ENCODE measurements at regions not wholly inside any gene's neighbourhood (a gene's known extent, or its start where the extent isn't known, plus 50 kb on each side); places are given as distances from the start of the nearest gene placed in this dataset.
"Not testable (repeated sequence)": the region's sequence is repeated elsewhere in the genome, so short reads cannot be mapped to it uniquely, and the experiment has no call there.

DNA sequence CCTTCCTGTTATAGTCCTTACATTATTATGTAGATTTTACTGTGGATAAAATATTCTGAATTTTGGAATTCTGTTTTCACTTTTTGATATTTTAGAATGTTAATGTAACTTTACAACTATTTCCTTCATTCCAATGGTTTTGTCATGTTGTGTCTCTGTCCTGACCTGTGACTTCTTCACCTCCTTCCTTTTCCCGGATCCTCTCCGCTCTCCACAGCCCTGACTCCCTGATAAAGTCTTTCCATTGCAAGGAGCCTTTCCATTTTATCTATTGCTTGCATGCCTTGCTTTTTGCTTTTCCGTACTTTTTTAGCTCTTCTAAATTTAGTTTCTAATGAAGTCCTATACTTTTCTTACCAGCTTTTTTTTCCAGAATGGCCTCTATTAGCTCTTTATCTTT lies 117.6 kb upstream of the ARRDC3 start:
- DNase-seq: no peak

DNA sequence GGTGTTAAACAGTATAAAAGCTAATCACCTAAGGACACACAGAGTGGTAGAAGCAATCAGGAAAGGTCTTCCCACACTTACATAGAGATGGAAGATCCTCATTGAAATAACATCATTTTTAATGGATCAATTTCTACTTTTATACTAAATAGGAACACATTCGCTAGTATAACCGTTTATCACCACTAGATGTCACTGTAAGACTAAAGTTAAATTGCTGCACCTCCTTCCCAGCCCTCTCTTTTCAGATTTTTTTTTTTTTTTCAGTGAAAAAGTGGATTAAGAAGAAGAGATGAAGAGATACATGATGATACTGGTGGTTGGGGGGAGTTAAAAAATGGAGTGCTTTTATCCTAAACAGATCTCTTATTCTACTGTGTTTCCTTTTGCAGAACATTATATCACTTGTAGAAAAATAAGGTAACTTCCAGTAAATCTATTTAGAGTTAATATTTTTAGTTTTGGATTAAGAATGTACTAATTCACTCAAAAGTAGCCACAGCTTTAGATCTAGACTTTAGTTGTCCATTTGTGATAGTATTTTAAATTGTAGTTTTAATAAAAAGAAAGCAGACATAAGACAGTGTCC lies 116.9 kb upstream of the ARRDC3 start:
- peak in 1 of 2 donors; percentile 65 for DNase-seq

DNA sequence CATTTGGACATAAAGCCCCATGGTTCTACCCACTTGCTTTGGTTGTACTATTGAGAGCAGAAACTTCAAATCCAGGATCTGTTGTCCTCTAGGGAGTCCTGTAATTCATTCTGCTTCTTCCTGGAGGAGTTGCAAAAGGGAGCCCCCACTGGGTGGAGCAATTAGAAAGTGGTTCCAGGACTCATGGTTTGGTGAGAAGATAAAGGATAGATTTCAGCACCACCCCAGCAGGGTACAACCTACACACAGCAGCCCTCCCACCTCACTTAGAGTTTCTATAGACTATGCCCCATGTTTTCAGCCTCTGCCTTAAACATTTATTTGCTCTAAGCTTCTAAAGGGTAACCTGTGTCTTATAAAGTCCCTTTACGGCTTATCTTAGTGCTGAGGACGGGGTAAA lies 112.6 kb upstream of the ARRDC3 start:
- DNase-seq: no peak

DNA sequence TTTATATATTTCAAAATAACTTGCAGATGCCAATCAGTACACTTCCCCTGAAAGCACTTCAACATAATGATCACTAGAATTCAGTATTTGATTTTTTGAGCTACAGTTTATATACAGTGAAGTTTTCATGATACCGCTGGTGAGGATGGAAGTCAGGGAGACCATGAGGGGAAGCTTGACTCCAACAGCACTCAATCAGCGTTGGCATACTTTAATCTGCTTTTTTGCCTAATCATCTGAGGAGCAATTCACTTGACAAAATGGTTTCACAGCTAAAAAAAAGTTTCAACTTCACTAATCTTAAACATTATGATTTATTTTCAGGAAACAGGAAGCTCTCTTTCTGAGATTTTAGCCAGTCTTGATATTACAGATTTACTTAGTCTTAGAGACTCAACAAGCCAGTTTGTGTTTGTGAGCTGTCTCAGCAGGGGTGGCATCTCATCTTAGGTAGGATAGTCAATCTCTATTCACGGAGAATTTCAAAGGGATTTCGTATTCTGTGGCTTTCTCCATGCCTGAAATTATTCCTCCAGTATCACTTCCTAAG lies 111.4 kb upstream of the ARRDC3 start:
- no peak for DNase-seq

DNA sequence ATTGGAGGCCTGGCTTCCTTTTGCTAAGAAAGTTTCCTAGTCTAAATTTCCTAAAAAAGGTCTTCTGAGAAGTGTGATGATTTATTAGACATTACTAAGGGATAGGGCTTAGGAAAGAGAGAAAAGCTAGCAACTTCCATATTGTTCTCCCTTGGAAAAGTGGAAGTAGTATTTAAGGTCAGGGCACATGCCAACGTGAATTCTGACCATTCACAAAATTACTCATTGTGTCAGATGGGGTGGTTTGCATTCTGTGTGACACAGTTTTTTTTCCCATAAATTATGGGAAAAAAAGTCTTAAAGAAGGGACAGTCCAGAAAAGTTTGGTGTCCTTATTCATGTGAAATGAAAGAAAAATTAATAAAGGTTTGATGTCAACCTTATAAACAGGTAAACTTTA lies 110.0 kb upstream of the ARRDC3 start:
- DNase-seq: no peak

DNA sequence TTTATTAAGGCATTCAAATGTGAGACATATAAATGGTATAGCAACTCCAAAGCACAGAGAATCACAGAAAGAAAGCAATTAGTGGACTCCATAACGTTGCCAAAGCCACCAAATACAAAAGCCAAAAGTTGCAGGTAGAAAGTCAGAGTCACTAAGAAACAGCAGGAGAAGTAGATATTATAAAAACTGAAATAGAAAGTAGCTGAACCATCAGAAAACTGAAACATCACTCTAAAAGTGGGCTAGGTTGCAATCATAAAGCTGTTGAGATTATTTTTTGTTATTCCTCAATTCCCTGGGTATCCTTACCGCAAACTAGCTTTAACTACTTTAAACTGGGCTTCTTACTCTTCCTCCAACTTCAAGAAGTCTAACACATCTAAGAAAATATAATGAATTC lies 108.1 kb upstream of the ARRDC3 start:
- no peak for DNase-seq

DNA sequence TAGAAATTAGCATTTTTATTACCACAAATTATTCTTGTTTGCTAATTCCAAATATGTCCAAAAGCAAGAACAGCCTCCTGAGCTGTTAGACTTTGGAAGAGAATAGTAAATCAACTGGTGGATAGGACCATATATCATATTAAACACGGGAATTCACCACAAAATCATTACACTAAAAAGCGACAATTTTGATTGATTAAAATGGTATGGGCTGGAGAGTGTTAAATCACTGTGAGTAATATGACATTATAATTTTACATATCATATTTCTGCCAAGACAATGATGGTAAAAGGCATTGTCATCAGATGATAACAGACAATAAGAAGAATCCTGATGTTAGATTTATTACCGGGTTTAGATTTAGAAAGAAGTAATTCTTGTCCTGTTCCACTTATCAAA lies 107.2 kb upstream of the ARRDC3 start:
- no peak for DNase-seq

DNA sequence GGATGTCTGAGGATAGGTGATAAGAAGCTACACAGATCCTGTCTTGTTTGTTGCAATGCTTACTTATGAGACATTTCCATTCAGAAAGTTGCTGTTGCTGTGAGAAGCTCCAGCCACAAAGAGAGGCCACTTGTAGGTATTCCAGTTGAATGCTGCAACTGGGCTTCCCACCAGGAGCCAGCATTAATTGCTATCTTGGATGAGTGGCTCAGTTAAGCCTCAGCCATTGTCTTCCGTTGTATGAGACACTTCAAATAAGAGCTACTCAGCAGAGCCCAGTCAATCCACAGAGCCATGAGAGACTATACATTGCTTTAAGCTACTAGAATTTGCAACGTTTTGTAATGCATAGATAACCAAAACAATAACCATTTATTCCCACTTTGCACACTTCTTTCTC lies 104.3 kb upstream of the ARRDC3 start:
- no peak for DNase-seq

DNA sequence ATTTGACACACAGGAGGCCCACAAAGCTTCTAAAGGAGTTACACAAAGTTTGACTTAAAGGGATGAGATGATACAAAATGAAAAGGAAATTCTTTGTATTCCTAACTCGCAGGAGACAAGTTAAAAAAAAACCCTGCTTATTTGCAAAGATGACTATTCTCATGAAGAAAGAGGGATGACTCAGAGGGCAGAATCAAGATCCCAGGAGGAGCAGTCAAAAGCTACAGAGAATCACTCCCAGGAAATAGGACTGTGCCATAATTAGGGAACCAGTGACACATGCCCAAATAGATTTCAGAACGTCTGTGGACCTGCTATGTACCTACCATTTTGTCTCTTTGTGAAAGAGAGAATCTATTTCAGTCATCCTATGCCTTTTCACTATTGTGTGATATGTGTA lies 103.5 kb upstream of the ARRDC3 start:
- DNase-seq: no peak

DNA sequence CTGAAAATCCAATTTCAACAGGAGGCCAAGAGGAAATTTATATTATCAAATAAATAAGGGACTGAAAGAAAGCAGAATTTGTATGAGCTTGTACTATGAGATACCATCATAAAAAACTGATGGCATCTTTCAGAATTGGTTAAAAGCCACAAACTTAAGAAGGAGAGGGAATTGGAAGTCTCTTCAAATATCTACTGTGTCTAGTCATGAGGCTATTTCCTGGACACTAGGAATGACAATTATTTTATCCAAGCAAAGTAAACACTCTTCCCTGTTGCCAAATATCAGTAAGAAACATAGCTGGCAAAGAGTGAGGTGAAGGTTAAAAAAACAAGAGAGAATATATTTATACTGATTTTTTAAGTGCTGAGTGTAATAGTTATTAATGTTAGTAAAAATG lies 101.5 kb upstream of the ARRDC3 start:
- DNase-seq: no peak

DNA sequence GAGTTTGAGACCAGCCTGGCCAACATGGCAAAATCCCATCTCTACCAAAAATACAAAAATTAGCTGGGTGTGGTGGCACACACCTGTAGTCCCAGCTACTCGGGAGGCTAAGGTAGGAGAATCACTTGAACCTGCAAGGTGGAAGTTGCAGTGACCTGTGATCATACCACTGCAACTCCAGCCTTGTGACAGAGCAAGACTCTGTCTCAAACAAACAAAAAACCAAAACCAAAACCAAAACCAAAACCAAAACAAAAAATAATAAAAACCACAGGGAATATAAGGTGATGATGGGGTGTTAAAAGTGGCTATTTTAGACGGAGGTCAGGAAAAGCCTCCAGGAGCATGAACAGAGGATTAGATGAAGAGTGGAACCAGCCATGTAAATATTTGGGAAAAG lies 96.3 kb upstream of the ARRDC3 start:
- not testable (repeated sequence) for DNase-seq

DNA sequence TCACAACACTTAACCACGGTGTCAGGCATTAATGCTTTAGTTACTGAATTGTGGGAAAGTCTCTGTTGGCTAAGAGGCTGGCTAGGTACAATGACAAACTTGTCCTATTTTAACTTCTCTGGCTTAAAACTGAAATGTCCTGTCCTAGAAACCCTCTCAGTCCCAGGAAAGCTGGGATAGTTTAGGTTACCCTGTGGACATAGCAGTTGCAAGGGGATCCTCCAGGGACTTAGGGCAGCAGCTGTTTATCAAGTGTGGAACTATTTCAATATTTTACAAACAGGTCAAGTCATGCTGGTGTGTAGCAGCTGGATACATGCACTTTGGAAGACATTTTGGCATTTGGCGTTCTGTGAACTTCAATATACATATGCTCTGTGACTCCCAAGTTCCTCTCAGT lies 95.0 kb upstream of the ARRDC3 start:
- no peak for DNase-seq

DNA sequence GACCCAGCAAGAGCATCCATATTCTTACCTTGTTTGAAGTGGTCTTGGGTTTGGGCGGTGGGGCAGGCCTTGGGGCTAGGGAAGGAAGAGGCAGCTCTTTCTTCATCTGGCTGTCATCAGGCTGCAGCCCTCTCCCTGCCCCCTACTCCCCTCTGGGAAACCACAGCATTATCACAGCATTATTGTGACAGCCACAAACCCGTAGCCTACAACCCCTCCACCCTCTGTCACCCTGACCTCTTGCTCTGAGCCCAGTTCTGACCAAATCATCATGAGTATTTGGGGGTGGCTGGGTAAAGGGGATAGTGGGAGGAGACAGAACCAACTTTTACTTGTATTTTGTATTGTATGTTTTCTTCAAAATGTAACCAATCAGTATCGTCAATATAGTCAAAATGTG lies 94.3 kb upstream of the ARRDC3 start:
- DNase-seq: no peak

DNA sequence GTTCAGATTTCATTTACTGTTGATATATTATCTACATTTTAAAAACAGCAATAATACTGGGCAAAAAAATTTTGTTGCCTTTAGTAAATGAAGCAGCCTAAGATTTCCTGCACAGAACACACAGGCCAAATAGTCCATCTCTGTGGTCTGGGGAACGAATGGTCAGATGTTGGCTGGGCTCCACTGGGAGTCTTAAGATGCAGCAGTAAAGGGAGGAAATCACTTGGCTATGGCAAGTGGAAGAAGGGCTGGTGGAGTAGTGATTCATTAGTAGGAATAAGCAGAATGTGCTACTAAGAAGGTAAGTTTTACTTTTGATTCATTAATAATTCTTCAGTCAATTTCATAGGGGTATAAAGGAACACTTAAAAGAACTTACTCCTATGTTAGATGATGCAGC lies 91.1 kb upstream of the ARRDC3 start:
- no peak for DNase-seq

DNA sequence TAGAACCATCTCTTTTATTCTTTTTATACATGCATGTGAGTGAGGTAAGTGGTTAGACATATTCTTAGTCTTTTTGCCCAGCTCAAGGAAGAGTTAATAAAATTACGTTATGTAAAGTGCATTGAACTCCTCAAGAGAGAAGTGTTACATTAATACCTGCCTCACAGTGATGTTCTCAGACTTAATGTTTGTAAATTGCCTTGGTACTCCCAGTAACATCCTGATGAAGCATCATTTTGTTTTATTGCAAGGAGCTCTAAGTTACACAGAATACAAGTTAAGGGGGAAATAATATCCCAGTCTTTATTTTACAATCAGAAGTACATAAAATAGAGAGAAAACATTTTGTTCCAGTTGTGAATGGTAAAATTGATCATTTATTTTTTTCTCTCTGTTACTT lies 89.5 kb upstream of the ARRDC3 start:
- DNase-seq: no peak

DNA sequence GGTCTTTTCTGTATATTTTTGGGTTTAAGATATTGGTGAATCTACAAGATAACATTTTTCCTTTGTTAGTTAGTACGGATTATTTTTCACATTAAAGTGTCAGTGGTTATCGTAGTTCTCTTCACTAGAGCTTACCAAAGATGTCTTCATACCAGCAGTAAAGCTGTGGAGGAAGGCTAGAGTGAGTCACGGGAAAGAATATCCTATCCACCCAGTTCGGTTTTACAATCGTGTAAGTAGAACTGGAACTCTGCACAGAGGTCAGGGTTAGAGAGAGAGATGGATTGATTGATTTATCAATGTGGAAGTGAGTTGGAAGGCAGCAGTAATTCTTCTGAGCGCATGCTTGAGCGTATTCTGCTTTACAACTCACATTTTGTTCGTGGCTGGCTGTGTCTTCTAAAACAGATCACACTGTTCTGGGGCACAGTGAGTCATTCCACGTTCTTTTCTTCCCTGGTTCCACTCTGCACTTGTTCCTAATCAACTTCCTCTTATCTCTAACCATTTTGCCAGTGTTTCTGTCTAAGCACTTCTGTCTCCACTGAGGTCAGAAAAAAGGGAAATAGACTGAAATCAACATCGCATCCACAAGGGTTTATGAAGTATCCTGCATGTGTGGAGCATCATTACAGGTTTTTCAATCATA lies 86.5 kb upstream of the ARRDC3 start:
- DNase-seq: peak; percentile 4 to 10

DNA sequence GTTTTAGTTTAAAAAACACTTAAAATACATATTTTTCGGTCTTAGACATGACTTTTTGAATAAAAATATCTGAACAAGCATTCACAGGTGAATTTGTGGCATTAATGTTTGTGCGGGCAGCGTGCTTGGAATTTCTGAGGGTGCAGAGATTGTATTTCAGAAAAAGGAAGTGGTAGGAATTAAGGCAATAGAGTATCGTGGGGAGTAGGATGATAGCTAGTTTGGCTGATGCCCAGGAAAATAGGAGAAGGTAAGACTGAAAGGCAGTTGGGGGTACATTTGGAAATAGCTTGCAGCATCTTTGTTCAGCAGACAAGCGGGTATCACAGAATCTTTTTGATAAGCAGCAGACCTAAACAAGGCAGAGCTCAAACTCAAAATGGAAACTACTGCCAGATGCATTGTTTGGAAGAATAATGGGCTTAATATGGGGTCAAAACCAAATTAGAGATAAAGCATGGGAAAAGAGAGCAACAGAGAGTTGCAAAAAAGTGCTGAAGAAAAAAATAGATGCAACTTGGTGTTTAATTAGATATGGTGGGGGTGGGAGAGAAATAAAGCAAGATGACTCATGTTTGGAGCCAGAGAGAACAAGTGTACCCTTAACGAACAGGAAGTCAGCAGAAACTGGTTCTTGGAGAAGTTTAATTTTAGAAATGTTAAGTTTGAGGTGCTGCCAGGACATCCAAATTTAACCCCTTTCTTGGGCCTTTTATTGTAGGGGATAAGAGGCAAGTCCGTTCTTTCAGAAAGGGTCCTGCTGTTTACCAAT lies 85.7 kb upstream of the ARRDC3 start:
- DNase-seq: peak in 1 of 2 donors; percentile 2

DNA sequence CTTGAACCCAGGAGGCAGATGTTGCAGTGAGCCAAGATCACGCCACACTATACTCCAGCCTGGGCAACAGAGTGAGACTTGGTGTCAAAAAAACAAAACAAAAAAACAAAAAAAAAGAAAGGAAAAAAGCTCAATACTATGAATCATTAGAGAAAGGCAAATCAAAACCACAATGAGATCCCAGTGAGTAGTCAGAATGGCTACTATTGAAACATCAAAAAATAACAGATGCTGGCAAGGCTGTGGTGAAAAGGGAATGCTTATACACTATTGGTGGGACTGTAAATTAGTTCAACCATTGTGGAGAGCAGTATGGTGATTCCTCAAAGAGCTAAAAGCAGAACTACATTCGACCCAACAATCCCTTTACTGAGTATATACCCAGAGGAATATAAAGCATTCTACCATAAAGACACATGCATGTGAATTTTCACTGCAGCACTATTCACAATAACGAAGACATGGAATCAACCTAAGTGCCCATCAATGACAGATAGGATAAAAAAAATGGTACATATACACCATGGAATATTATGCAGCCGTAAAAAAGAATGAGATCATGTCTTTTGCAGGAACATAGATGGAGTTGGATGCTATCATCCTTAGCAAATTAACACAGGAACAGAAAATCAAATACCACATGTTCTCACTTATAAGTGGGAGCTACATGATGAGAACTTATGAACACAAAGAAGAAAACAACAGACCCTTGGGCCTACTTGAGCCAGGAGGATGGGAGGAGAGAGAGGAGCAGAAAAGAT lies 81.9 kb upstream of the ARRDC3 start:
- no peak for DNase-seq

DNA sequence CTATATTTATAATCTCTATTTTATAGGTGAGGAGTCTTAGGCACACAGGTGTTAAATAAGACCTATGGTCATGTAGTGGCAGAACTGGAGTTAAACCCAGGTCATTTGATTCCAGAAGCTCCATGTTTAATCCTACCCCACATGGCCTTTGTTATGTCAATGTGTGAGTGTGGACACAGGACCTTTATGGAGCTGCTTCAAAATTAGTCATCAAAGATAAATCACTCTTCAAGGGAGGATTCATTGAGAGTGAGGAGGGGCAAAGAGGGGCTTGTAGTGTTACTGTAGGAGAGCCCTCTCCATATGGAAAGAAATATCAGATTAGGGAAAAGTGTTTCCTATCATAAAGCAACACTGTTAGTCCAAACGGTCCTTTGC lies 74.6 kb upstream of the ARRDC3 start:
- DNase-seq: no peak

DNA sequence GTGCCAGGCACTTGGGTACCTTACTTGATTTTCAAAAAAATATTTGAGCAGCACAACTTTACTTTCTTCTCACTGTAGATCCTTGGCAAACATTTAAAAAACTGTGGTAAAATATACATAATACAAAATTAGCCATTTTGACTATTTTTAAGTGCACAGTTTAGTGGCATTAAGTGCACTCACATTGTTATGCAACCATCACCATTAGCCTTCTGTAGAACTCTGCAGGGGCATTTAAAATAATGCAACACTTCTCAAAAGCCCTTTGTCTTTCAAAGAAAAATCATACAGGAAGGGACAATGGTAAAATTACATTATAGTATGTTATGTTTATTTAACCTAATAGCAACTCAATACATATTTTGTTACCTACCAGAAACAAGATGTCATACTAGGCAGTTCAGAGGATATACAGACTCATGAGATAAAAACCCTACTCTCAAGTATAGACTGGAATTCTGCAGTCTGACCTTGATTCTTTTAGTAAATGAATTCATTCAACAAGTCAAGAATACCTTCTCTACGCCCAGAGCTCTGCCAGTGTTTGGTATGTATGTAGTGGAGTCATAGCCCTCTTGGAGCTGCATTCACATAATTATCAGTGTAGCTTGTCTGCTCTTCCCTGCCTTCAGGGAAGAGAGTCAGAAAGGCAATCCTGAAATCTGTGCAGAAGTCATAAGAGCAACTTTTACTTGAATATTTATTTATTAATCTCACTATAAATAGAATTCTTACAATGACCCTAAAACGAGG lies 74.0 kb upstream of the ARRDC3 start:
- no peak for DNase-seq

DNA sequence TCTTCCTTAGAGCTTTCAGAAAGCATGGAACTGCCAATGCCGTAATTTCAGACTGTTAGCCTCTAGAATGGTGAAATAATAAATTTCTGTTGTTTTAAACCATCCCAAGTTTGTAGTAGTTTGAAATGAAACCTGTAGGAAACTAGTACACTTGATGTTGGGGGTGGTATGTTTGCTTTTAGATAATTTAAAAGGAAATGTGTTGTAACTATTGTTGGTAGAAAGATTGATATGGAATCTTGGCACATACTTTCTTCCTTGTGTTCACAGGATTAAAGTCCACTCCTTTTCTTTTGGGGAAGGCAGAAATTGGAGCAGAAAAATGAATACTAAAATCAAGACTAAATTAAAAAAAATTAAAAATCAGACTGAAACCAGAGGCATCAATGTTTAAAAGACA lies 66.0 kb upstream of the ARRDC3 start:
- no peak for DNase-seq

DNA sequence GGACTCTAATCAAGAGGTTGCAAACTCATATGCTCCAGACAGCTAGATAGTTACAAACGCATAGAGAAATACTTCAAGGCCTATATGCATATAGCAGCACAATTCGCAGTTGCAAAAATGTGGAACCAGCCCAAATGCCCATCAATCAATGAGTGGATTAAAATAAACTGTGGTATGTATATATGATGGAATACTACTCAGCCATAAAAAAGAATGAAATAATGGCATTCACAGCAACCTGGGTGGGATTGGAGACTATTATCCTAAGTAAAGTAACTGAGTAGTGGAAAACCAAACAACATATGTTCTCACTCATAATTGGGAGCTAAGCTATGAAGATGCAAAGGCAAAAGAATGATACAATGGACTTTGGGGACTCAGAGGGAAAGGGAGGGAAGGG lies 65.0 kb upstream of the ARRDC3 start:
- not testable (repeated sequence) for DNase-seq

DNA sequence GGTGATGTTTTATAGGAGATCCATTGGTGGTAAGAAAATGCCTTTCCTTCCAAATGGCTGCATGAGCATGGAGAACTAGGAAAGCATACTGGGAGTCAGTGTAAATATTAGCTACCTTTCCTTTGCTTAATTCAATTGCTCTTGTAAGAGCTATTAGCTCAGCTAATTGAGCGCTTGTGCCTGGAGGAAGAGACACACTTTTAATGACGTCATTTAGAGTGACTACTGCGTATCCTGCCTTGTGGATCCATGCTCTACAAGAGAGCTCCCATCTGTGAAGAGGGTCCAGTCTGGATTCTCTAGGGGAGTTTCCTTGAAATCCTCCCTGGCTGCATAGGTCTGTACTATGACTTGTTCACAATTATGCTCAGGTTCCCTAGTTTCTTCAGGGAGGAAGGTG lies 63.8 kb upstream of the ARRDC3 start:
- DNase-seq: not testable (repeated sequence)

Data from hippocampal formation (tissue), 2 donors.